GM20431 (cell line): ENCODE measurements at regions not wholly inside any gene's neighbourhood (a gene's known extent, or its start where the extent isn't known, plus 50 kb on each side); places are given as distances from the start of the nearest gene placed in this dataset.
"Not testable (repeated sequence)": the region's sequence is repeated elsewhere in the genome, so short reads cannot be mapped to it uniquely, and the experiment has no call there.

Source experiments
- in situ Hi-C: fragments of 300-500 bp; cut with MseI, MboI; formaldehyde crosslinking; loops from one replicate; pipeline ENCODE4 v1.15.0; 2020; ENCODE audit warnings: low sequenced_read_pairs; ENCODE audit not compliant: unreplicated experiment

- in situ Hi-C loops = no loop called here
Observed at GRCh38 chr4:170272959-170273358, 183.2 kb upstream of the AADAT start.

GRCh38 chr4:170271723-170272122 lies 182.0 kb upstream of the AADAT start:
- in situ Hi-C loops = no loop called here

DNA sequence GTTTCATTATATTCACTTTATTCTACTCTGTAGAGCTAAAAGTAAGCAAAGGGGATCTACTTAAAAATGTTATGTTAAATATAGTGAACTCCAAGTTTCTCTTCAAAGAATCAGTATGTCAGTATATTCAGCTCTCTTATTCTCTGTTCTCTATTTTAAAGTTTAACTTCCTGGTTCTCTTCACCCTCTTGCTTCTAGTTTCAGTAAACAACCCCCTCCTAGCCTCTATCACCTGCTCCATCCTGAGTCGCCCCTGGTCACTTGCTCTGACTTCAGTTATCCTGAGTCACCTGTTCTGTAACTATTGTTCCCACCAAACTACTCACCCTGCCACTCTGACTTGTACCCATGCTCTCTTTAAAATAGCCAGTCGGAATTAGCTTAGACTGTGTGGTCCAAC lies 180.9 kb upstream of the AADAT start:
- in situ Hi-C loops = no loop called here

DNA sequence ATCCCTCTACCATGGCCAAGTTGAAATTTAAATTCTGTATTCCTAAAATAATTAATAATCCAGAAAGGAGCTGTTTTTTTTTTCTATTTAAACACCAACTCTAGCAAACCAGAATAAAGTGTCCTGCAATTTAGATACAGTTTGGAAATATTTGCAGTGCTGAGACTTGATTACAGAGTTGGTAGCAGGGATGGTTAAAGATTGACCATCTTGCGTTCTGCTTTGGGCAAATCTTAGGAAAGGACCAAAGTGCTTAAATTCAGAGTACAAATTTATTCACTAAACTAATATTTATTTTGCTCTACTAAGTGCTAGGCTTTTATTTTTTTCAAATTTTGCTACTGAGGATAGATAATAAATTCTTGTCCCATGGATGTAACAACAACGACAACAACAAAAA lies 180.2 kb upstream of the AADAT start:
- in situ Hi-C loops = no loop called here

DNA sequence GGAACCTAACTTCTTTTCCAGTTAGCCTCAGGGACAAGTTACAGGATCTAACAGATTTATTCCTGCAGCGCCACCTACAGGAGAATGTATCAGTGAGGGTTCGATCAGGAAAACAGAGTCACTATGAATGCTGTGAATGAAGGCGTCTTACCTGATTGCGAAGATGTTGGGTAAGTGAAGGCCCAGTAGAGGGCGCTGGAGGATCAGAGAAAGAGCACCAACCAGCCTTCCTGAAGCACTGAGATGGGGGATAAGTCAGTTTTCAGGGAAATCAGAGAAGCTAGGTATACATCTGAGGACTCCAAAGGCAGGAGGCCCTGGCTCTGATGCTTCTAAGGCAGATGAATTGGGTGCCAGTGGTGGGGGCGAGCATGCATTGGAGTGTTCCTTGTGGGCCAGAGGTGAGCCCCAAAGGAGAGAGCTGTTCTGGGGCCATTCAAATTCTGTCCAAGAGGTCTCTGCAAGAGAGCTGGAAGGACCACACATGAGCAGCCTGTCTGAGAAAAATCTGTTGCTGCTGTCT lies 169.9 kb upstream of the AADAT start:
- in situ Hi-C loops = no loop called here

DNA sequence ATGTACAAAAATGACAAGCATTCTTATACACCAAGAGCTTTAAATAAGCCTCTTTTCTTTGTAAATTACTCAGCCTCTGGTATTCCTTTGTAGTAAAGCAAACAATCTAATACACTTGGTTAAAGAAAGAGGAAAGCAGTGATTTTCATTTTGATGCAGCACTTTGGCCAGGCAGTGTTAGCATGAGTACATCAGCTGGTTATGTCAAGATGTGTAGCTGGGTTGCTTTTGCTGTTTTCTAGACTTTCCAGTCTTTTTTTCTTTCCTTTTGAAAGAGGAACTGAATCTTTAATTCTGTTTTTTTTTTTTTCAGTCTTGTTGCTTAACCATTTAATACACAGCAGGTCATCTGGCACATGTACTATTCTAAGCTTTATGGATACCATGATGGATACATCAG lies 167.1 kb upstream of the AADAT start:
- in situ Hi-C loops = no loop called here

DNA sequence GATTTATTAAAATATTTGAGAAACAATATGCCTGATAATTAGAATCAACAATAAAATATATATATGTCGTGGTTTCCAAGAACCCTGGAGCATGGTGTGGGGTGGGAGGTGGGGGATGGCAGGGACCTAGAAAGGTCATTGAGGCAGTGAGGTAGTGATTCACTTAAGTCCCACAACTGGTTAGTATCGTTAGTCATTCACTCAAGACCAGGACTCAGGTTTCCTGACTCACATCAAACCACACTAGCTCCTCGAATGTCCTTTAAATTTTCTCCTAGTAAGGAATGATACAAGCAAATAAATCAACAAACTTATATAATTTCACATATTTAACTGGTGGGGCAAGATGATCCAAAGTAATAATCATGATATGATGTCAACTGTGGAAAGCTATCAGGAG lies 158.8 kb upstream of the AADAT start:
- in situ Hi-C loops = no loop called here

- in situ Hi-C loops = no loop called here
Observed at GRCh38 chr4:170248029-170248428, 158.3 kb upstream of the AADAT start.

- in situ Hi-C loops = no loop called here
Observed at GRCh38 chr4:170247596-170247995, 157.8 kb upstream of the AADAT start.

- in situ Hi-C loops = no loop called here
Observed at GRCh38 chr4:170243662-170244288, 154.0 kb upstream of the AADAT start.

DNA sequence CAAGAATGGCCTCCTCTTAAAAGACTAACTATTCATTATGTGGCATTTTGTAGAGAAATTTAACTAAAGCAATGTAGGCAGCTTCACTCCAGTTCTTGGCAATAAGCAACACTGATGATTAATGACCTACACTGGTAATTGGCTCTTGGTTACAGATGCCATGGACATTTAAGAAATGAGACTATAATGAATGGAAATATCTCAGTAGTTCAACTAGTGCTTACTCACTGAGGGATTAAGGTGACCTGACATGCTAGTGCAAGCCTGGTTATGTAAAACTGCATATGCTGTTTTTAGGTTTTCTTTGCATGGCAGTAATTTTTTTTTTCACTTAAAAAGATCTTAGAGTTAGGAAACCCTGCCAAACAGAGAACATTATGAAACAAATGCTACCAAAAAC lies 152.7 kb upstream of the AADAT start:
- in situ Hi-C loops = no loop called here

DNA sequence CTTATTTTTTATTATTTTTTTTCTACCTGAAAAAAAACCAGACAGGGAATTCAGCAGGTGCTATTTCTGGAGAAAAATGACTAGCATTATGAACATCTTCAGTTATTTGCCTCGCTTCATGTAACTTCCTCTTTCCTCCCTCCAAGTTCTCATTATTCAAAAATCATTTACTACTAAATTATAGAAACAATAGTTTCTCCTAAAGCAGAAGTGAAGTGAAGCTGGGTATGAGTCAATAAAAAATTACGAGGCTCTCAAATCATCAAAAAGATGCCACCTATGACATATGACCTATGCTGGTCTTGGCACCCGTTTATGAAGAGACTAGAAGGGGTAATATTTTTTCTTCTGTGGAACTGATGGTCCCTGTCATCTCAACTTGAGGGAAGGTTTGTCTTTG lies 145.0 kb upstream of the AADAT start:
- in situ Hi-C loops = no loop called here

GRCh38 chr4:170231377-170231776 lies 141.6 kb upstream of the AADAT start:
- in situ Hi-C loops = no loop called here

DNA sequence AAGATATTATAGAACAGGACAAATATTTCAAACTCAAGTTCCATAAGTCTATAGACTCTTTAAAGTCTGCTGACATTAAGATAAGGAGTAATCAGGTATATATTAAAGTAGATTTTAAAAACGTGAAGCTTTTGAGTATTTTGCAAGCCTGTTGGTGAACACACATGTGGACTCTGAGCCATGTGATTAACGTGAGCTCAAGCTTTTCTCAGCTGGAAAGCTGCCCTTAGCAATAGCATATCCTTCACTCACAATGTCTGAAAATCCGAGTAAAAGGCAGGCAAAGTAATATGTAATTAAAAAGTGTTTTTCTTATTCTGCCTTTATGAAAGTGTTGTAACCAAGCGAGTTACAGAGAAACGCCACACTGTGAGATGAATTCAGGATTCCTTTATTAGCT lies 140.5 kb upstream of the AADAT start:
- in situ Hi-C loops = no loop called here

DNA sequence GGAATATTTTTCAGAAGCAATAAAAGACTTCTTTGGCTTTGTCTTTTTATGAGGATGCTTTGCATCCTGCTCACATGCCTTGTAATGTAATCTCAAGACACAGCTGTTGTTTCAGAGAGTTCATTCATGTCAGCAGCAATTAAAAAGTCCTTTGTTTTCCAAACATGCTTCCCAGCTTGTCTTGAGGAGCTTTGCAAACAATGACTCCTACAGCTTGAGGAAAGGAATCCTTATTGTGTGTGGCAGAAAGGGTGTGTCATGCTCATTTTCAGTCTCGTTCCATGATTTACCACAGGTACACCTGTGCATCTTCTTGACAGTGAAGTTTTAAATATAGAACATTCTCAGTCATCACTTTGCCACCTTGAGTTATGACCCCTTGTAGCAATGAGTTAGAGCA lies 139.2 kb upstream of the AADAT start:
- in situ Hi-C loops = no loop called here

GRCh38 chr4:170227928-170228327 lies 138.2 kb upstream of the AADAT start:
- in situ Hi-C loops = no loop called here

DNA sequence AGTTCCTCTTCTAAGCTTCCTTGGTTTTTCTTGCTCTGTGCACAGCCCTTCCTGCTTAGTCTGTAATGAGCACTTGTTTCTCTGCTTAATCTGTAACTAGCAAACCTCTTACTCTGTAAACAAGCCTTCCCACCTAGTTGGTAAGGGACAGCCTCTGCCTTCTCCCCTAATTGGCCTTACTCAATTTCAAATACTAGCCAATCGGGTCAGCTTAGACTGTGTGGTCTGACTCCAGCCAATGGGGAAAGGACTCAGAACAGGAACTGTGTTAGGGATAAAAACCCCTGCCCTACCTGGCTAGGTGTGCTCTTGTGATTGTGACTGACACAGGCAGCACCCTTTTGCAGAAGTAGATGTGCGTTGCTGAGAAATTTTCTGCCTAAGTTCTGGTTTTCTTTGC lies 136.5 kb upstream of the AADAT start:
- in situ Hi-C loops = no loop called here

GRCh38 chr4:170214731-170215130 lies 125.0 kb upstream of the AADAT start:
- in situ Hi-C loops = no loop called here

DNA sequence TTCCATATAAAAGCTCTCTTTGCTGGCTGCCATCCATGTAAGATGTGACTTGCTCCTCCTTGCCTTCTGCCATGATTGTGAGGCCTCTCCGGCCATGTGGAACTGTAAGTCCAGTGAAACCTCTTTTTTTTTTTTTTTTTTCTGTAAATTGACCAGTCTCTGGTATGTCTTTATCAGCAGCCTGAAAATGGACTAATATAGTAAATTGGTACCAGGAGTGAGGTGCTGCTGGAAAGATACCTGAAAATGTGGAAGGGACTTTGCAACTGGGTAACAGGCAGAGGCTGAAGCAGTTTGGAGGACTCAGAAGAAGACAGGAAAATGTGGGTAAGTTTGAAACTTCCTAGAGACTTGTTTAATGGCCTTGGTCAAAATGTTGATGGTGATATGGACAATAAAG lies 124.3 kb upstream of the AADAT start:
- in situ Hi-C loops = no loop called here

GRCh38 chr4:170202721-170203120 lies 113.0 kb upstream of the AADAT start:
- in situ Hi-C loops = no loop called here

- in situ Hi-C loops = no loop called here
Observed at GRCh38 chr4:170198747-170199146, 109.0 kb upstream of the AADAT start.

DNA sequence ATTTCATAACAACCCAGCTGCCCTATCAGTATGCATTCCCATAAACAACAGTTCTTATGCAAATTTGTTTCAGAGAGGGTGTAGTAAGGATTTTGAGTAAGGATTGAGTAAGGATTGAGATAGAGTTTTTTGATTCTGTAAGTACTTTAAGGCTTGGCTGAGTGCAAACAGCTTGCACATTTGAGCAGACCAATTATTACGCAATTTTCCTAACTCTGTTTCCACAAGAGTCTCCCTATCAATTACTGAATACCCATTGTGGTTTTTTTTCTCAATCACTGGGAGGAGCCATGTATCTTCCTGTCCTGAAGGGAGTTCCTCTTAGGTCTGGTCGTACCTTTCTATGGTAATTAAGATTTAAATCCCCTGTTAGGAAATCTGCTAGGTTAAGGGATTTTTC lies 105.0 kb upstream of the AADAT start:
- in situ Hi-C loops = not testable (repeated sequence)
